B cell (primary cell): ENCODE measurements at regions not wholly inside any gene's neighbourhood (a gene's known extent, or its start where the extent isn't known, plus 50 kb on each side); places are given as distances from the start of the nearest gene placed in this dataset.

Source experiments
- ATAC-seq: fragments of 200-7000 bp; cut with Tn5 transposase; one replicate; pipeline ENCODE4 v1.10.0; 2021; ENCODE audit warnings: low read depth, mild to moderate bottlenecking, moderate number of reproducible peaks, moderate library complexity
- CTCF ChIA-PET: fragments of 350-600 bp; sonication (Branson Sonifier 250); formaldehyde crosslinking; loops from one replicate; lab custom pipeline; 2021; ENCODE audit warnings: antibody characterized with exemption, inconsistent platforms; lab: Charles Lee
- POLR2A ChIA-PET: fragments of 350-600 bp; sonication (Branson Sonifier 250); formaldehyde crosslinking; loops from one replicate; lab custom pipeline; 2021; ENCODE audit warnings: antibody characterized with exemption; lab: Charles Lee
- DNase-seq: peaks from one replicate; pipeline ENCODE4 v3.0.0; 2013
- H2AFZ ChIP-seq: 2 replicates; pipeline ENCODE4 v1.6.1; 2012; ENCODE audit warnings: mild to moderate bottlenecking, low read depth, low read length; ENCODE audit not compliant: insufficient read depth, poor library complexity, severe bottlenecking
- H3K27ac ChIP-seq, 2 donors: 1 replicate in 1 of 2; 2 replicates in 1 of 2; pipeline ENCODE4 v1.5.1; 2012 to 2013; ENCODE audit warnings: low read length in 2 of 2, mild to moderate bottlenecking in 2 of 2, moderate library complexity in 1 of 2
- H3K27me3 ChIP-seq, 4 experiments: fragments of 200-600 bp in 1 of 4; sonication (generic) in 1 of 4; replicated peaks in 1 of 4; 1 replicate in 2 of 4; 2 replicates in 2 of 4; pipeline versions ENCODE4 v1.6.1 to v1.7.0; 2013 to 2016; ENCODE audit warnings: low read length in 3 of 4, mild to moderate bottlenecking in 2 of 4, mixed read lengths in 1 of 4, moderate library complexity in 1 of 4; ENCODE audit not compliant: insufficient read depth in 4 of 4, control insufficient read depth in 3 of 4; ENCODE audit errors: control extremely low read depth in 1 of 4
- H3K36me3 ChIP-seq, 2 experiments: replicated peaks in 1 of 2; 1 replicate in 1 of 2; 2 replicates in 1 of 2; pipeline versions ENCODE4 v1.6.1 to v1.7.1; 2013; ENCODE audit warnings: low read length in 1 of 2; ENCODE audit not compliant: insufficient read depth in 2 of 2, control insufficient read depth in 1 of 2; ENCODE audit errors: control extremely low read depth in 1 of 2, extremely low read depth in 1 of 2
- H3K4me1 ChIP-seq, 2 donors: fragments of 200-600 bp in 1 of 2; sonication (generic) in 1 of 2; 1 replicate in 1 of 2; 2 replicates in 1 of 2; pipeline versions ENCODE4 v1.5.1 to v1.6.1; 2013 to 2017; ENCODE audit warnings: low read length in 2 of 2; ENCODE audit not compliant: control insufficient read depth in 2 of 2, insufficient read depth in 2 of 2
- H3K4me2 ChIP-seq: replicated peaks from 2 replicates; pipeline ENCODE3; 2012; ENCODE audit warnings: mild to moderate bottlenecking, low read depth, low read length; ENCODE audit not compliant: poor library complexity, severe bottlenecking
- H3K4me3 ChIP-seq, 5 experiments: fragments of 200-600 bp in 1 of 5; sonication (generic) in 1 of 5; 1 replicate in 3 of 5; 2 replicates in 2 of 5; pipeline versions ENCODE4 v1.5.1 to v1.7.0; 2011 to 2016; ENCODE audit warnings: low read length in 4 of 5, mild to moderate bottlenecking in 4 of 5, low read depth in 2 of 5, control low read depth in 1 of 5, moderate library complexity in 1 of 5; ENCODE audit not compliant: insufficient read depth in 1 of 5; ENCODE audit errors: control extremely low read depth in 1 of 5, extremely low read depth in 1 of 5
- H3K79me2 ChIP-seq: fragments of 200-600 bp; sonication (generic); one replicate; pipeline ENCODE4 v1.6.0; 2016; ENCODE audit warnings: low read length; ENCODE audit not compliant: control insufficient read depth, insufficient read depth
- H3K9ac ChIP-seq: fragments of 200-600 bp; sonication (generic); 2 replicates; pipeline ENCODE4 v1.6.1; 2017; ENCODE audit warnings: mild to moderate bottlenecking, low read length, moderate library complexity
- H3K9me3 ChIP-seq, 3 donors: one replicate each; pipeline versions ENCODE4 v1.6.1 to v1.7.1; 2013; ENCODE audit warnings: low read length in 2 of 3; ENCODE audit not compliant: control insufficient read depth in 2 of 3, insufficient read depth in 1 of 3; ENCODE audit errors: control extremely low read depth in 1 of 3
- H4K20me1 ChIP-seq: 2 replicates; pipeline ENCODE4 v1.6.0; 2012; ENCODE audit warnings: mild to moderate bottlenecking, low read length; ENCODE audit not compliant: insufficient read depth, control insufficient read depth, poor library complexity, severe bottlenecking
- H3K27ac Mint-ChIP-seq: one replicate; pipeline ENCODE4 v1.8.0; 2021; ENCODE audit warnings: mixed read lengths
- H3K27me3 Mint-ChIP-seq: one replicate; pipeline ENCODE4 v1.8.0; 2021; ENCODE audit warnings: mixed read lengths
- H3K4me1 Mint-ChIP-seq: one replicate; pipeline ENCODE4 v1.8.0; 2021; ENCODE audit warnings: mixed read lengths
- H3K4me3 Mint-ChIP-seq: one replicate; pipeline ENCODE4 v1.8.0; 2021; ENCODE audit warnings: mixed read lengths
- H3K9me3 Mint-ChIP-seq: one replicate; pipeline ENCODE4 v1.8.0; 2022; ENCODE audit warnings: mixed read lengths; ENCODE audit not compliant: insufficient read depth
- EZH2 ChIP-seq: IDR thresholded peaks from 2 replicates; pipeline ENCODE4 v1.6.1; 2012; ENCODE audit warnings: borderline replicate concordance, low read depth, mild to moderate bottlenecking, moderate library complexity, low read length; ENCODE audit not compliant: insufficient read depth, poor library complexity, severe bottlenecking
- WGBS: methylation state at CpG from one replicate; pipeline ENCODE4 v1.1.5; 2013; ENCODE audit warnings: missing lambda C conversion rate; ENCODE audit not compliant: insufficient coverage; 5-methylcytosine and 5-hydroxymethylcytosine counted together
- intact Hi-C: fragments of 100-400 bp; cut with micrococcal nuclease; formaldehyde crosslinking; loops from one replicate; pipeline ENCODE4 v1.10.0; 2022
- TF ChIP-seq, protein P1 (sequence below): fragments of 200-600 bp; IDR thresholded peaks from one replicate; pipeline ENCODE4 v1.8.0; 2022; ENCODE audit warnings: antibody characterized with exemption, mild to moderate bottlenecking

- no peak overlapping the region for H3K4me3 Mint-ChIP-seq
- TF ChIP-seq, protein P1, sequence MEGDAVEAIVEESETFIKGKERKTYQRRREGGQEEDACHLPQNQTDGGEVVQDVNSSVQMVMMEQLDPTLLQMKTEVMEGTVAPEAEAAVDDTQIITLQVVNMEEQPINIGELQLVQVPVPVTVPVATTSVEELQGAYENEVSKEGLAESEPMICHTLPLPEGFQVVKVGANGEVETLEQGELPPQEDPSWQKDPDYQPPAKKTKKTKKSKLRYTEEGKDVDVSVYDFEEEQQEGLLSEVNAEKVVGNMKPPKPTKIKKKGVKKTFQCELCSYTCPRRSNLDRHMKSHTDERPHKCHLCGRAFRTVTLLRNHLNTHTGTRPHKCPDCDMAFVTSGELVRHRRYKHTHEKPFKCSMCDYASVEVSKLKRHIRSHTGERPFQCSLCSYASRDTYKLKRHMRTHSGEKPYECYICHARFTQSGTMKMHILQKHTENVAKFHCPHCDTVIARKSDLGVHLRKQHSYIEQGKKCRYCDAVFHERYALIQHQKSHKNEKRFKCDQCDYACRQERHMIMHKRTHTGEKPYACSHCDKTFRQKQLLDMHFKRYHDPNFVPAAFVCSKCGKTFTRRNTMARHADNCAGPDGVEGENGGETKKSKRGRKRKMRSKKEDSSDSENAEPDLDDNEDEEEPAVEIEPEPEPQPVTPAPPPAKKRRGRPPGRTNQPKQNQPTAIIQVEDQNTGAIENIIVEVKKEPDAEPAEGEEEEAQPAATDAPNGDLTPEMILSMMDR: no peak
- no peak for TF ChIP-seq EZH2
- Histone ChIP-seq H2AFZ (no peak overlapping the region), H3K4me3 (no peak overlapping the region), H3K4me1 (no peaks in the 10 kb centered on the region), H3K4me2 (no peak overlapping the region), H3K9ac (no peak overlapping the region), H3K27me3 (no peaks in the 10 kb centered on the region), H3K36me3 (no peaks in the 10 kb centered on the region), H4K20me1 (no peaks in the 10 kb centered on the region), H3K9me3 (no peaks in the 10 kb centered on the region), H3K27ac (no peak overlapping the region), H3K79me2 (no peaks in the 10 kb centered on the region)
- ATAC-seq (no peak), DNase-seq (no peak)
- H3K4me1 Mint-ChIP-seq: no peaks in the 10 kb centered on the region
- no peak overlapping the region for H3K27ac Mint-ChIP-seq
- intact Hi-C loops: no loop called here
- CTCF ChIA-PET: no interaction called here
- POLR2A ChIA-PET: no interaction called here
- no peaks in the 10 kb centered on the region for H3K9me3 Mint-ChIP-seq
- peaks cover 6% of the 10 kb centered on the region for H3K27me3 Mint-ChIP-seq
These were observed 230.1 kb upstream of the PRICKLE2 start for GRCh38 chr3:64455351-64455750.

DNA sequence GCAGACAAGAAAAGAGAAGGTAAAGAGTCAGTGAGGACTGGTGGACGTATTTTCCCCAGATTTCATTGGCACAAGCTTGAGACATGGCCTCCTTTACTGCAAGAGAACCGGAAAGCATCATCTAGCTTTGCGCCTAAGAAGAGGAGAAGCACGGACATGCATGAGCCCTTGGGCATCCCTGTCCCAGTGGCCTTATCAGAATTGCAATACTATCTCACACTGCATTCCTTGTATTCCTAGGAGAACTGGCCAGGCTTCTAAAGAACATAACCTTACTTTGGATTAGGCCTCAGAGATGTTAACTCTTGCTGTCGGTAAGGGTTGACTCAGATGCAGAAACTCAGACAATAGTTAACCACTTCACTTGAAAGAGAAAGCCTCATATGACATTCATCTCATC, 229.5 kb upstream of the PRICKLE2 start:
- Histone ChIP-seq H3K4me2 (no peak overlapping the region), H2AFZ (no peak overlapping the region), H3K79me2 (no peaks in the 10 kb centered on the region), H3K27me3 (no peaks in the 10 kb centered on the region), H3K9me3 (no peaks in the 10 kb centered on the region), H3K27ac (no peak overlapping the region), H3K4me1 (no peaks in the 10 kb centered on the region), H3K4me3 (no peak overlapping the region), H4K20me1 (no peaks in the 10 kb centered on the region), H3K36me3 (no peaks in the 10 kb centered on the region), H3K9ac (no peak overlapping the region)
- H3K27ac Mint-ChIP-seq: no peak overlapping the region
- no peak for DNase-seq
- no peak for ATAC-seq
- TF ChIP-seq, protein P1: no peak
- TF ChIP-seq EZH2: no peak
- H3K9me3 Mint-ChIP-seq: no peaks in the 10 kb centered on the region
- CTCF ChIA-PET: no interaction called here
- peaks cover 6% of the 10 kb centered on the region for H3K27me3 Mint-ChIP-seq
- 93% methylated on average over 4 of the region's 5 CpGs for WGBS
- intact Hi-C loops: no loop called here
- POLR2A ChIA-PET: no interaction called here
- no peaks in the 10 kb centered on the region for H3K4me1 Mint-ChIP-seq
- H3K4me3 Mint-ChIP-seq: no peak overlapping the region
